Endothelial cell of umbilical vein (primary cell): ENCODE measurements at regions not wholly inside any gene's neighbourhood (a gene's known extent, or its start where the extent isn't known, plus 50 kb on each side); places are given as distances from the start of the nearest gene placed in this dataset.

ENCODE experiments used
- BruUV-seq: library from RNA; stranded (reverse); fragments of 400-500 nt; replicated peaks from 2 replicates; lab custom pipeline; 2021; lab: Mats Ljungman, UMichigan
- CTCF ChIA-PET: fragments of 300-600, 350-600 bp; sonication (Branson Sonifier 250); formaldehyde crosslinking; loops from one replicate; lab custom pipeline; 2021; ENCODE audit warnings: antibody characterized with exemption, inconsistent platforms; lab: Charles Lee
- POLR2A ChIA-PET: fragments of 300-600, 350-600 bp; sonication (Branson Sonifier 250); formaldehyde crosslinking; loops from one replicate; lab custom pipeline; 2021; ENCODE audit warnings: antibody characterized with exemption, inconsistent platforms; lab: Charles Lee
- DNase-seq: peaks from one replicate; pipeline ENCODE4 v3.0.0-alpha.2; 2011; ENCODE audit warnings: low read depth, low spot score
- FAIRE-seq: peaks from 2 replicates; lab custom pipeline; 2011; peaks lifted over from hg19 to GRCh38; lab: Jason Lieb, UNC
- H2AFZ ChIP-seq: 2 replicates; pipeline ENCODE4 v1.6.0; 2012; ENCODE audit warnings: low read depth, low read length, control low read depth, inconsistent platforms
- H3K27ac ChIP-seq: 2 replicates; pipeline ENCODE4 v1.5.1; 2011; ENCODE audit warnings: low read depth, mild to moderate bottlenecking, control low read depth, low read length, moderate library complexity; ENCODE audit not compliant: insufficient read depth
- H3K27me3 ChIP-seq, 2 experiments: 2 replicates each; pipeline versions ENCODE4 v1.6.0 to v1.6.1; 2011; ENCODE audit warnings: low read length in 2 of 2, mixed read lengths in 1 of 2; ENCODE audit not compliant: control insufficient read depth in 2 of 2, insufficient read depth in 2 of 2
- H3K36me3 ChIP-seq, 2 experiments: 2 replicates in 1 of 2; 3 replicates in 1 of 2; pipeline ENCODE4 v1.5.1; 2011; ENCODE audit warnings: low read length in 2 of 2, mild to moderate bottlenecking in 1 of 2, moderate library complexity in 1 of 2; ENCODE audit not compliant: control insufficient read depth in 2 of 2, insufficient read depth in 2 of 2; ENCODE audit errors: extremely low read depth in 1 of 2
- H3K4me1 ChIP-seq: 3 replicates; pipeline ENCODE4 v1.5.1; 2011; ENCODE audit warnings: mild to moderate bottlenecking, low read length; ENCODE audit not compliant: control insufficient read depth, insufficient read depth; ENCODE audit errors: extremely low read depth
- H3K4me2 ChIP-seq: 2 replicates; pipeline ENCODE4 v1.6.1; 2011; ENCODE audit warnings: low read length, control low read depth, mixed read lengths; ENCODE audit not compliant: insufficient read depth
- H3K4me3 ChIP-seq, 3 experiments: fragments of 200-600 bp in 1 of 3; sonication (generic), shearing (Covaris generic) in 1 of 3; replicated peaks in 1 of 3; 2 replicates each; pipeline ENCODE4 v1.5.1; 2011 to 2016; ENCODE audit warnings: control low read depth in 3 of 3, low read length in 3 of 3, mild to moderate bottlenecking in 2 of 3, inconsistent platforms in 1 of 3, low read depth in 1 of 3, moderate library complexity in 1 of 3; ENCODE audit not compliant: insufficient read depth in 1 of 3
- H3K79me2 ChIP-seq: 2 replicates; pipeline ENCODE4 v1.6.0; 2012; ENCODE audit warnings: low read length, inconsistent platforms; ENCODE audit not compliant: control insufficient read depth, insufficient read depth
- H3K9ac ChIP-seq: replicated peaks from 2 replicates; pipeline ENCODE3; 2011; ENCODE audit warnings: low read length, control low read depth; ENCODE audit not compliant: insufficient read depth; ENCODE audit errors: extremely low read depth
- H3K9me1 ChIP-seq: replicated peaks from 3 replicates; pipeline ENCODE4 v1.6.0; 2011; ENCODE audit warnings: mild to moderate bottlenecking, low read length; ENCODE audit not compliant: control insufficient read depth, insufficient read depth; ENCODE audit errors: extremely low read depth
- H3K9me3 ChIP-seq: replicated peaks from 2 replicates; pipeline ENCODE4 v1.5.1; 2012; ENCODE audit warnings: low read length, inconsistent platforms; ENCODE audit not compliant: control insufficient read depth, insufficient read depth
- H4K20me1 ChIP-seq: replicated peaks from 2 replicates; pipeline ENCODE3; 2011; ENCODE audit warnings: mild to moderate bottlenecking, low read length; ENCODE audit not compliant: control insufficient read depth, insufficient read depth; ENCODE audit errors: extremely low read depth
- EZH2 ChIP-seq: IDR thresholded peaks from 2 replicates; pipeline ENCODE4 v1.6.1; 2012; ENCODE audit warnings: borderline replicate concordance, low read depth, mild to moderate bottlenecking, moderate library complexity, low read length, inconsistent platforms; ENCODE audit not compliant: severe bottlenecking
- FOS ChIP-seq: IDR thresholded peaks from 2 replicates; pipeline ENCODE4 v1.6.1; 2011; ENCODE audit warnings: mild to moderate bottlenecking, low read length, moderate library complexity, borderline replicate concordance; ENCODE audit not compliant: insufficient read depth
- GATA2 ChIP-seq: IDR thresholded peaks from 2 replicates; pipeline ENCODE4 v1.7.0; 2011; ENCODE audit warnings: low read depth, mild to moderate bottlenecking, moderate library complexity, mixed read lengths, low read length; ENCODE audit not compliant: insufficient read length, insufficient read depth
- JUN ChIP-seq: IDR thresholded peaks from 2 replicates; pipeline ENCODE4 v1.6.1; 2011; ENCODE audit warnings: borderline replicate concordance, low read depth; ENCODE audit not compliant: insufficient read length, insufficient read depth
- MYC ChIP-seq: IDR thresholded peaks from one replicate; pipeline ENCODE4 v1.6.1; 2011; ENCODE audit warnings: mild to moderate bottlenecking, low read depth, low read length
- POLR2A ChIP-seq: IDR thresholded peaks from 2 replicates; pipeline ENCODE4 v1.6.1; 2012; ENCODE audit warnings: low read depth, mild to moderate bottlenecking, control low read depth, low read length
- POLR2AphosphoS5 ChIP-seq: IDR thresholded peaks from 2 replicates; pipeline ENCODE4 v1.6.1; 2012; ENCODE audit warnings: low read depth, mild to moderate bottlenecking, control low read depth, low read length, moderate library complexity; ENCODE audit not compliant: insufficient read depth
- dilution Hi-C: fragments of 300-500 bp; cut with MboI; formaldehyde crosslinking; loops from one replicate; pipeline ENCODE4 v1.15.0; 2019; ENCODE audit warnings: low sequenced_read_pairs; ENCODE audit not compliant: extremely low pct_ligation_motif_present
- intact Hi-C: fragments of 100-400 bp; cut with micrococcal nuclease; formaldehyde crosslinking; loops from one replicate; pipeline ENCODE4 v1.10.0; 2022
- TF ChIP-seq, protein P1 (sequence below), 2 donors: IDR thresholded peaks; 1 replicate in 1 of 2; 2 replicates in 1 of 2; pipeline ENCODE4 v1.5.1; 2011; ENCODE audit warnings: low read length in 2 of 2, mild to moderate bottlenecking in 2 of 2, moderate library complexity in 2 of 2, control low read depth in 1 of 2, inconsistent platforms in 1 of 2, low read depth in 1 of 2; ENCODE audit not compliant: insufficient read depth in 1 of 2; ENCODE audit errors: extremely low read depth in 1 of 2
- TF ChIP-seq, protein P2 (sequence below): IDR thresholded peaks from 2 replicates; pipeline ENCODE4 v1.6.1; 2011; ENCODE audit not compliant: insufficient read depth, insufficient read length

DNA sequence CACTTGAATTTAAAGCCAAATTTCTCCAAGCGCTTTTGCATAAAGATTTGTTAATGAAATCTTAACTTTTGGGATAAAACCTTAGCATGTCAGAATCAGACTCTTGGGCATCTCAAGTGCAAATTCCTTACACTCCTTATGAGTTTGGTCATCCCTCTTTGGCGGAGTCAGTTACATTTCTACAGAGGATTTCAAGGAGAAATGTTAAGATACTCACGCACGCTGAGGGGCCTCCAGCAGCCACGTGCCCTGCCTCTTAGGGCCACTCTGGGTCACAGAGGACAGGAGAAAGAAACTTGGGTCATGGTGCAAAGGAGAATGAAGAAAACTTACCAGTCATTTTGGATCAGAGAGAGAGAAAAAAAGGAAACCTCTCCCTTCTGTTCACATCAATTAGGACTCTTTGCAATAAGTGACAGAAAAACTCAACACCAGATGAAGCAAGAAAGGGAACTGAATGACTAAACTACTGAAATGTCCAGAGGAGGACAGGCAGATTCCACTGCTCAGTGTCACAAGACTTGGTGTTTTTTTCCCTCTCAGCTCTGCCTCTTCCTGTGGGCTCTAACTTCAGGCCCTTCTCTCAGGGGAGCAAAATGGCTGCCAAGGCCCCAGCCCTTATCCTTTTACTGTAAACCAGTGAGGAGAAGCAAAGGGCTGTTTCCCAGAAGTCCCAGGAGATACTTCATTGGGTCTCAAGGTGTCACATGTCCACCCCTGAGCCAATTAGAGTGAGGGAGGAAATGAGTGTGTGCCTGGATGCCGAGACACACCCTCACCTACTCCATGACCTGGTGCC is 63.3 kb upstream of the NFIL3 start:
- H3K9ac ChIP-seq, result no peak overlapping the region
- no peaks in the 10 kb centered on the region for H3K27me3 ChIP-seq
- H3K4me2 ChIP-seq, result no peak overlapping the region
- H4K20me1 ChIP-seq, result no peaks in the 10 kb centered on the region
- H3K9me3 ChIP-seq, result no peaks in the 10 kb centered on the region
- dilution Hi-C loops, result no loop called here
- no peak overlapping the region for H3K4me3 ChIP-seq
- H2AFZ ChIP-seq, result no peak overlapping the region
- BruUV-seq, result no TSS peak
- TF ChIP-seq, protein P1, sequence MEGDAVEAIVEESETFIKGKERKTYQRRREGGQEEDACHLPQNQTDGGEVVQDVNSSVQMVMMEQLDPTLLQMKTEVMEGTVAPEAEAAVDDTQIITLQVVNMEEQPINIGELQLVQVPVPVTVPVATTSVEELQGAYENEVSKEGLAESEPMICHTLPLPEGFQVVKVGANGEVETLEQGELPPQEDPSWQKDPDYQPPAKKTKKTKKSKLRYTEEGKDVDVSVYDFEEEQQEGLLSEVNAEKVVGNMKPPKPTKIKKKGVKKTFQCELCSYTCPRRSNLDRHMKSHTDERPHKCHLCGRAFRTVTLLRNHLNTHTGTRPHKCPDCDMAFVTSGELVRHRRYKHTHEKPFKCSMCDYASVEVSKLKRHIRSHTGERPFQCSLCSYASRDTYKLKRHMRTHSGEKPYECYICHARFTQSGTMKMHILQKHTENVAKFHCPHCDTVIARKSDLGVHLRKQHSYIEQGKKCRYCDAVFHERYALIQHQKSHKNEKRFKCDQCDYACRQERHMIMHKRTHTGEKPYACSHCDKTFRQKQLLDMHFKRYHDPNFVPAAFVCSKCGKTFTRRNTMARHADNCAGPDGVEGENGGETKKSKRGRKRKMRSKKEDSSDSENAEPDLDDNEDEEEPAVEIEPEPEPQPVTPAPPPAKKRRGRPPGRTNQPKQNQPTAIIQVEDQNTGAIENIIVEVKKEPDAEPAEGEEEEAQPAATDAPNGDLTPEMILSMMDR (IDR thresholded peaks at IDR 0.05; ENCODE audit: extremely low read depth in 1 of 2, insufficient read depth in 1 of 2, low read depth in 1 of 2, low read length in 2 of 2), result no peak
- TF ChIP-seq POLR2A (no peak), GATA2 (no peak), JUN (no peak), EZH2 (no peak), MYC (no peak), FOS (no peak), POLR2AphosphoS5 (no peak)
- TF ChIP-seq, protein P2, sequence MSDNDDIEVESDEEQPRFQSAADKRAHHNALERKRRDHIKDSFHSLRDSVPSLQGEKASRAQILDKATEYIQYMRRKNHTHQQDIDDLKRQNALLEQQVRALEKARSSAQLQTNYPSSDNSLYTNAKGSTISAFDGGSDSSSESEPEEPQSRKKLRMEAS, result no peak
- FAIRE-seq (no peak), DNase-seq (no peak)
- H3K4me1 ChIP-seq, result no peaks in the 10 kb centered on the region
- H3K79me2 ChIP-seq, result no peaks in the 10 kb centered on the region
- no peak overlapping the region for H3K27ac ChIP-seq
- H3K9me1 ChIP-seq, result no peaks in the 10 kb centered on the region
- H3K36me3 ChIP-seq, result no peaks in the 10 kb centered on the region
- intact Hi-C loops, result no loop called here
- POLR2A ChIA-PET, result no interaction called here
- CTCF ChIA-PET, result no interaction called here
